ENCODE measurements at regions not wholly inside any gene's neighbourhood (a gene's known extent, or its start where the extent isn't known, plus 50 kb on each side); places are given as distances from the start of the nearest gene placed in this dataset.

DNA sequence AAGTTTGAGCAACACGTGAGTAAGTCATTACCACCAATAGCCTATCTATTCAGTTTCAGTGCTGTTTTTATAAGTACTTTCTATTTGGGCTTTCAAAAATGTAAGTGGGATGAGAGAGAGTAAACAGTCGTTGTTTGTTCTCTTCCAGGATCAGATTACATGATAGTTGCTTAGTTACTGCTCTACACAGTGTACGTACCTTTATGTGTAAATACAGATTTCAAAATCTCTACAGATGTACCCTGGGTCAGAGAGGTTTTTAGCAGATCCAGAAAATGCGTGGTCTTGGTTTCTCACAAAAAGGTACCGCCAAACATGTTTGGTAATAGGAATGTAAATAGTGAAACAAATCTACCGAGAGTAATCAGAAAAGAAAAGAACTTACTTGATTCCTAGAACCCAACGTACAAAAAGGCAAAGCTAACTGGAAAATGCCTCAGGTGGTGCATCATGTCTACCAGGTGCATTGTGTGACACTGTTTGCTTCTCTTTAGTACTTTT lies 421.1 kb downstream of the BCKDHB start:
- POLR2A ChIA-PET = interaction anchor here (1.2 to 1.6 kb wide), 2 partner anchors 9 to 21 kb away, joined by 3 to 6 read pairs; no protein-coding TSS in a partner anchor
- intact Hi-C loops (cut with micrococcal nuclease) = no loop called here
- no peak for DNase-seq (ENCODE audit: unreplicated experiment)
- no peak overlapping the region for H3K27ac Mint-ChIP-seq (ENCODE audit: low read depth, unreplicated experiment)
- no peaks in the 10 kb centered on the region for H3K9me3 Mint-ChIP-seq (ENCODE audit: unreplicated experiment)
- H3K4me3 Mint-ChIP-seq (ENCODE audit: unreplicated experiment) = no peak overlapping the region
- CTCF ChIA-PET = interaction anchor here (0.9 kb wide), 1 partner anchor 115 kb away, joined by 5 read pairs; no protein-coding TSS in a partner anchor
- H3K36me3 Mint-ChIP-seq (ENCODE audit: insufficient read depth, unreplicated experiment) = peaks cover 56% of the 10 kb centered on the region
- TF ChIP-seq, protein P1, sequence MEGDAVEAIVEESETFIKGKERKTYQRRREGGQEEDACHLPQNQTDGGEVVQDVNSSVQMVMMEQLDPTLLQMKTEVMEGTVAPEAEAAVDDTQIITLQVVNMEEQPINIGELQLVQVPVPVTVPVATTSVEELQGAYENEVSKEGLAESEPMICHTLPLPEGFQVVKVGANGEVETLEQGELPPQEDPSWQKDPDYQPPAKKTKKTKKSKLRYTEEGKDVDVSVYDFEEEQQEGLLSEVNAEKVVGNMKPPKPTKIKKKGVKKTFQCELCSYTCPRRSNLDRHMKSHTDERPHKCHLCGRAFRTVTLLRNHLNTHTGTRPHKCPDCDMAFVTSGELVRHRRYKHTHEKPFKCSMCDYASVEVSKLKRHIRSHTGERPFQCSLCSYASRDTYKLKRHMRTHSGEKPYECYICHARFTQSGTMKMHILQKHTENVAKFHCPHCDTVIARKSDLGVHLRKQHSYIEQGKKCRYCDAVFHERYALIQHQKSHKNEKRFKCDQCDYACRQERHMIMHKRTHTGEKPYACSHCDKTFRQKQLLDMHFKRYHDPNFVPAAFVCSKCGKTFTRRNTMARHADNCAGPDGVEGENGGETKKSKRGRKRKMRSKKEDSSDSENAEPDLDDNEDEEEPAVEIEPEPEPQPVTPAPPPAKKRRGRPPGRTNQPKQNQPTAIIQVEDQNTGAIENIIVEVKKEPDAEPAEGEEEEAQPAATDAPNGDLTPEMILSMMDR (IDR thresholded peaks at IDR 0.05; ENCODE audit: unreplicated experiment) = no peak
- H3K27me3 Mint-ChIP-seq (ENCODE audit: insufficient read depth, unreplicated experiment) = no peaks in the 10 kb centered on the region
- H3K4me1 Mint-ChIP-seq (ENCODE audit: insufficient read depth, unreplicated experiment) = peaks cover 11% of the 10 kb centered on the region
- BruUV-seq (replicated peaks) = no TSS peak

DNA sequence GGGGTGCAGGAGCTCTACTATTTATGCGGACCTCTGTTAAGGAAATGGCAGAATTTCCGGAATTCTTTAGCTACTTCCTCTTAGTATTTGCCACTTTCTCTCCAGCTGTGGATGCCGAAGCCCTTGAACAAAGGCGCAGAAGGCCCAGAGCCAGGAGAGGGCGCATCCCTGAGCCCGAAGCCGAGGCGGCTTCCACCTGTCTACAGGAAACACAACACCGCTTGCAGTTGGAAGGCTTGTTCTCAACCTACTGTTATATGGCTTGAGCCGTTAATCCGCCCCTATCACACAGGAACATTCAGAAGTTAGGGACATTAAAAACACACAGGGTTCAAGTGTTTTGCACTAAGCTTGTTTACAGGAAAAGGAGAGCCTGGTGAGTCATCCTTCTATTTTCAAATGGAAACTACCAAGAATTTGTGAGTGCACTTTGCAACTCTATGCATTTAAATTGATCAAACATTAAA lies 417.1 kb downstream of the BCKDHB start:
- ChIA-PET POLR2A (interaction anchor here (1.4 to 2.5 kb wide), 3 partner anchors 11 to 19 kb away, joined by 3 to 12 read pairs (median 5); no protein-coding TSS in a partner anchor), CTCF (interaction anchor here (0.7 to 0.9 kb wide), 2 partner anchors 17 to 26 kb away, joined by 3 to 4 read pairs; no protein-coding TSS in a partner anchor)
- intact Hi-C loops (cut with micrococcal nuclease) = no loop called here
- Mint-ChIP-seq H3K4me3 (ENCODE audit: unreplicated experiment) (no peak overlapping the region), H3K9me3 (ENCODE audit: unreplicated experiment) (no peaks in the 10 kb centered on the region), H3K27me3 (ENCODE audit: insufficient read depth, unreplicated experiment) (no peaks in the 10 kb centered on the region), H3K36me3 (ENCODE audit: insufficient read depth, unreplicated experiment) (peaks cover 27% of the 10 kb centered on the region), H3K4me1 (ENCODE audit: insufficient read depth, unreplicated experiment) (peaks cover 11% of the 10 kb centered on the region), H3K27ac (ENCODE audit: low read depth, unreplicated experiment) (peak overlapping the region; percentile 14)
- no TSS peak for BruUV-seq (replicated peaks)
- no peak for DNase-seq (ENCODE audit: unreplicated experiment)
- TF ChIP-seq, protein P1 (IDR thresholded peaks at IDR 0.05; ENCODE audit: unreplicated experiment) = no peak

DNA sequence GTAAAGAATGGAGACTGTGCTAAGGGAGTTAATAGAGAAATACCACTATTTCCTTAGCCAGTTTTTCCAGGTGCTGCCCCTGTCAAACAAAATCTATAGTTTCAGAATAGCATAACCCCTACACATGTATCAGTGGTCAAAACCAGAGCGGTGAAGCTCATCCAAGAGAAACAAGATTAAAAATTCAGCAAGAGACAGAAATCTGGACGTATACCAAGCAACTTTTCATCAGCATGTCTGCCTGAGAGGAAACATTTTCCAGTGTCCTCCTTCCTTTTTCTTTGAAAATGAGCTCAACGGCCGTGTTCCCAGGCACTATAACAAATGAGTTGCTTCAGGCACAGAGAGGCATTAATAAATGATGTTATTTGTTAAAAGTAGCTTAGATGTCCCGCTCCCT lies 416.5 kb downstream of the BCKDHB start:
- no peak for DNase-seq (ENCODE audit: unreplicated experiment)
- ChIA-PET CTCF (interaction anchor here (0.7 to 1.4 kb wide), 2 partner anchors 26 to 66 kb away, joined by 3 to 4 read pairs; no protein-coding TSS in a partner anchor), POLR2A (interaction anchor here (1.8 to 2.5 kb wide), 2 partner anchors 13 to 19 kb away, joined by 5 to 12 read pairs; no protein-coding TSS in a partner anchor)
- TF ChIP-seq, protein P1 (IDR thresholded peaks at IDR 0.05; ENCODE audit: unreplicated experiment) = no peak
- H3K36me3 Mint-ChIP-seq (ENCODE audit: insufficient read depth, unreplicated experiment) = peaks cover 23% of the 10 kb centered on the region
- H3K4me3 Mint-ChIP-seq (ENCODE audit: unreplicated experiment) = no peak overlapping the region
- H3K27me3 Mint-ChIP-seq (ENCODE audit: insufficient read depth, unreplicated experiment) = no peaks in the 10 kb centered on the region
- no TSS peak for BruUV-seq (replicated peaks)
- H3K9me3 Mint-ChIP-seq (ENCODE audit: unreplicated experiment) = no peaks in the 10 kb centered on the region
- peaks cover 11% of the 10 kb centered on the region for H3K4me1 Mint-ChIP-seq (ENCODE audit: insufficient read depth, unreplicated experiment)
- intact Hi-C loops (cut with micrococcal nuclease) = no loop called here
- no peak overlapping the region for H3K27ac Mint-ChIP-seq (ENCODE audit: low read depth, unreplicated experiment)

DNA sequence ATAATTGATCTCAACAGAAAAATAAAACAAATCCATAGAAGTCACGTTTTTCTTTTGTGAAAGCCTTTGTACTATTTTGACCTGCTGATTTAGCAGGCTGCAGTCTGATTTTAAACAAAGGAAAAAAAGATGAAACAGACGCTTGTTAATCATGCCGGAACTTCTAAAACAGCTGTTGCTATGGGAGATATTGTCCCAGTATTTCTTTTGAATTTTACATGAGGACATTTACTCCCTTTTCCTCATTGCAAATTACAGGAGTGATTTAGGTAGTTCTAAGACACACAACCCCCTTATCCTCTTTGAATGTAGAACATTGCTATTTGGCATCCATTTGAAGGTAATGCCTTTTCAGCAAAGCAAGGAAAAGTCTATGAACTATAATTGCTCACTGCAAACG lies 416.1 kb downstream of the BCKDHB start:
- TF ChIP-seq, protein P1 (IDR thresholded peaks at IDR 0.05; ENCODE audit: unreplicated experiment) = no peak
- no peak for DNase-seq (ENCODE audit: unreplicated experiment)
- BruUV-seq (replicated peaks) = no TSS peak
- Mint-ChIP-seq H3K27me3 (ENCODE audit: insufficient read depth, unreplicated experiment) (no peaks in the 10 kb centered on the region), H3K4me3 (ENCODE audit: unreplicated experiment) (no peak overlapping the region), H3K27ac (ENCODE audit: low read depth, unreplicated experiment) (no peak overlapping the region), H3K4me1 (ENCODE audit: insufficient read depth, unreplicated experiment) (peaks cover 11% of the 10 kb centered on the region), H3K36me3 (ENCODE audit: insufficient read depth, unreplicated experiment) (peaks cover 19% of the 10 kb centered on the region), H3K9me3 (ENCODE audit: unreplicated experiment) (no peaks in the 10 kb centered on the region)
- intact Hi-C loops (cut with micrococcal nuclease) = no loop called here
- ChIA-PET CTCF (interaction anchor here (0.5 to 1.4 kb wide), 4 partner anchors 15 to 66 kb away, joined by 3 to 6 read pairs (median 5); no protein-coding TSS in a partner anchor), POLR2A (interaction anchor here (1.8 to 2.5 kb wide), 2 partner anchors 14 to 20 kb away, joined by 5 to 12 read pairs; no protein-coding TSS in a partner anchor)

Data from MCF 10A (cell line).